Tibial nerve (tissue), 4 donors: ENCODE measurements at regions not wholly inside any gene's neighbourhood (a gene's known extent, or its start where the extent isn't known, plus 50 kb on each side); places are given as distances from the start of the nearest gene placed in this dataset.

ENCODE experiments used
- DNase-seq, 2 donors: peaks; one replicate each; pipeline ENCODE4 v3.0.0-alpha.2; 2019; ENCODE audit warnings: low spot score in 2 of 2
- H3K27ac ChIP-seq, 4 donors: fragments of 200-600 bp; sonication (generic) in 3 of 4; one replicate each; pipeline ENCODE4 v1.5.1; 2017 to 2019; ENCODE audit warnings: mild to moderate bottlenecking in 1 of 4
- H3K27me3 ChIP-seq, 2 donors: fragments of 200-600 bp; sonication (generic) in 1 of 2; one replicate each; pipeline versions ENCODE4 v1.5.1 to v1.6.0; 2017 to 2019
- H3K36me3 ChIP-seq, 3 donors: fragments of 200-600 bp; sonication (generic); one replicate each; pipeline ENCODE4 v1.5.1; 2018 to 2019
- H3K4me1 ChIP-seq, 4 donors: fragments of 200-600 bp; sonication (generic) in 3 of 4; one replicate each; pipeline ENCODE4 v1.5.1; 2017 to 2019
- H3K4me3 ChIP-seq, 4 donors: fragments of 200-600 bp; sonication (generic) in 3 of 4; one replicate each; pipeline ENCODE4 v1.5.1; 2017 to 2019; ENCODE audit warnings: mild to moderate bottlenecking in 1 of 4, moderate library complexity in 1 of 4
- H3K9me3 ChIP-seq, 4 donors: fragments of 200-600 bp; sonication (generic) in 3 of 4; one replicate each; pipeline ENCODE4 v1.5.1; 2017 to 2019
- CTCF ChIP-seq, 5 experiments: fragments of 200-600 bp in 3 of 5; fragments of 450-650 bp in 2 of 5; sonication (generic) in 3 of 5; IDR thresholded peaks; one replicate each; pipeline ENCODE4 v1.5.1; 2016 to 2019; ENCODE audit warnings: antibody characterized with exemption in 5 of 5, mild to moderate bottlenecking in 3 of 5, moderate library complexity in 2 of 5
- EP300 ChIP-seq, 2 donors: sonication (generic); formaldehyde crosslinking; IDR thresholded peaks; one replicate each; pipeline ENCODE4 v1.6.1; 2017; ENCODE audit warnings: antibody characterized with exemption in 2 of 2, mild to moderate bottlenecking in 1 of 2
- POLR2A ChIP-seq, 2 donors: fragments of 450-650 bp; IDR thresholded peaks; one replicate each; pipeline ENCODE4 v1.6.1; 2017; ENCODE audit warnings: antibody characterized with exemption in 2 of 2, mild to moderate bottlenecking in 2 of 2, moderate library complexity in 2 of 2
- WGBS, 2 donors: methylation state at CpG; one replicate each; pipeline ENCODE4 v1.1.5; 2018; 5-methylcytosine and 5-hydroxymethylcytosine counted together

- no peaks in the 10 kb centered on the region for H3K36me3 ChIP-seq
Observed at GRCh38 chr7:81433692-81434331, 336.0 kb downstream of the HGF start.

DNA sequence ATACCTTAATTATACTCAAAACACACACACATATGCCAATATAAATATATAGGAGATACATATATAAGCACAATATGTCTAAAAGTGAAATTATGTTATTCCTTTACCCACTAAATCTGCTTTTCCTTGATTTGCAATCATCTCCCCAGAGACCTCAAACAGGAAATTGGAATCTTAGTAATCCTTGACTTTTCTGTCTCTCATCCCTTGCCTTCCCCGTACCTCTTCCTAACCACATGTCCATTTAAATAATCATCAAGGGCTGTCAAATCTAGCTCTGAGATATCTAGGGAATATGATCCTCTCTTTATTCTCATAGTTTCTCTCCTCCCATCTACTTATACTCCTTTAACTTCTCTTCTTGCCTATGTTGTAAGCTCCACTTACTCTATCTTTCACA, 336.6 kb downstream of the HGF start:
- H3K27ac ChIP-seq: no peak overlapping the region
- TF ChIP-seq CTCF (IDR thresholded peaks at IDR 0.05) (no peak), POLR2A (IDR thresholded peaks at IDR 0.05) (no peak), EP300 (IDR thresholded peaks at IDR 0.05) (no peak)
- no peaks in the 10 kb centered on the region for H3K36me3 ChIP-seq
- no peaks in the 10 kb centered on the region for H3K27me3 ChIP-seq
- DNase-seq: no peak
- 65 to 80% methylated on average over 1 of the region's 1 CpG for WGBS, 2 donors
- H3K4me1 ChIP-seq: peaks cover 0 to 10% (median 0%) of the 10 kb centered on the region in 4 donors
- H3K4me3 ChIP-seq: no peak overlapping the region
- H3K9me3 ChIP-seq: peaks cover 0 to 4% (median 0%) of the 10 kb centered on the region in 4 donors

More at GRCh38 chr7:81433692-81434331, 336.0 kb downstream of the HGF start:
- H3K4me1 ChIP-seq: peaks cover 0 to 10% (median 0%) of the 10 kb centered on the region in 4 donors
- no peak overlapping the region for H3K27ac ChIP-seq
- no peak for TF ChIP-seq EP300 (IDR thresholded peaks at IDR 0.05)
- no peak for TF ChIP-seq CTCF (IDR thresholded peaks at IDR 0.05)
- no peak for TF ChIP-seq POLR2A (IDR thresholded peaks at IDR 0.05)
- DNase-seq: no peak
- peaks cover 0 to 4% (median 0%) of the 10 kb centered on the region in 4 donors for H3K9me3 ChIP-seq
- WGBS, 2 donors: 74 to 91% methylated on average over 3 of the region's 3 CpGs
- H3K4me3 ChIP-seq: no peak overlapping the region
- no peaks in the 10 kb centered on the region for H3K27me3 ChIP-seq

DNA sequence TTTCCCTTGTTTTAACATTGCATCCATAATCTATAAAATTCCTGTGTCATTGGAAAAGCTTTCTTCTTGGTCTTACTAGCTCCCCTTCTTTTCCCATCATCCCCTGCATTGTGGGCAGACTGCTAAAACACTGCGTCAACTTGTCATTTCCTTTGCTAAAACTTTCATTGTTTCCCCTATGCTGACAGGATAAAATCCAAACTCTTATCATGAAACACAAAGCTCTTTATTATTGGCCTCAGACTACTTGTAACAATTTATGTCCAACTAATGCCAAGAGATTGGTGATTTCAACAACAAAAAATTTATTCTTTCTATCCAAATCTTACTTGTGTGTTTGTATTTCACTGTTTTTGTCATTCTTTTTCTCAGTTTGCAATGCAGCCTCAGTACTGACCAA, 339.1 kb downstream of the HGF start:
- no peak for TF ChIP-seq CTCF (IDR thresholded peaks at IDR 0.05)
- no peak for TF ChIP-seq POLR2A (IDR thresholded peaks at IDR 0.05)
- no peak for TF ChIP-seq EP300 (IDR thresholded peaks at IDR 0.05)
- no peak for DNase-seq
- H3K4me1 ChIP-seq: peaks cover 0 to 10% (median 0%) of the 10 kb centered on the region in 4 donors
- H3K4me3 ChIP-seq: no peak overlapping the region
- WGBS, 2 donors: 29 to 46% methylated on average over 1 of the region's 1 CpG
- H3K36me3 ChIP-seq: no peaks in the 10 kb centered on the region
- no peaks in the 10 kb centered on the region for H3K27me3 ChIP-seq
- no peak overlapping the region for H3K27ac ChIP-seq
- no peaks in the 10 kb centered on the region for H3K9me3 ChIP-seq

GRCh38 chr7:81430150-81430549, 339.7 kb downstream of the HGF start:
- TF ChIP-seq CTCF (IDR thresholded peaks at IDR 0.05): no peak
- no peak for TF ChIP-seq POLR2A (IDR thresholded peaks at IDR 0.05)
- no peak overlapping the region for H3K27ac ChIP-seq
- H3K36me3 ChIP-seq: no peaks in the 10 kb centered on the region
- 62% methylated on average over 6 of the region's 6 CpGs for WGBS, 2 donors
- no peaks in the 10 kb centered on the region for H3K9me3 ChIP-seq
- H3K4me1 ChIP-seq: peaks cover 0 to 10% (median 0%) of the 10 kb centered on the region in 4 donors
- no peak overlapping the region for H3K4me3 ChIP-seq
- DNase-seq: no peak
- no peaks in the 10 kb centered on the region for H3K27me3 ChIP-seq

GRCh38 chr7:81427461-81427860, 342.4 kb downstream of the HGF start:
- H3K27ac ChIP-seq: no peak overlapping the region
- no peak for DNase-seq
- H3K36me3 ChIP-seq: no peaks in the 10 kb centered on the region
- H3K9me3 ChIP-seq: no peaks in the 10 kb centered on the region
- peaks cover 0 to 10% (median 0%) of the 10 kb centered on the region in 4 donors for H3K4me1 ChIP-seq
- no peaks in the 10 kb centered on the region for H3K27me3 ChIP-seq
- TF ChIP-seq EP300 (IDR thresholded peaks at IDR 0.05) (no peak), POLR2A (IDR thresholded peaks at IDR 0.05) (no peak), CTCF (IDR thresholded peaks at IDR 0.05) (no peak)
- H3K4me3 ChIP-seq: no peak overlapping the region
- WGBS, 2 donors: 43 to 60% methylated on average over 2 of the region's 2 CpGs
